GM18867 (cell line): ENCODE measurements at regions not wholly inside any gene's neighbourhood (a gene's known extent, or its start where the extent isn't known, plus 50 kb on each side); places are given as distances from the start of the nearest gene placed in this dataset.
"Not testable (repeated sequence)": the region's sequence is repeated elsewhere in the genome, so short reads cannot be mapped to it uniquely, and the experiment has no call there.

Source experiments
- ATAC-seq: cut with Tn5 transposase; IDR thresholded peaks from one replicate; pipeline ENCODE4 v1.9.1; 2021; ENCODE audit warnings: mild to moderate bottlenecking, moderate library complexity; ENCODE audit not compliant: unreplicated experiment

- ATAC-seq: no peak
These were observed 100.6 kb upstream of the SEMA3E start for GRCh38 chr7:83749495-83749894.

- ATAC-seq: no peak
These were observed 90.6 kb upstream of the SEMA3E start for GRCh38 chr7:83739527-83739926.

GRCh38 chr7:83738291-83738835, 89.4 kb upstream of the SEMA3E start:
- ATAC-seq: no peak

- no peak for ATAC-seq
These were observed 83.4 kb upstream of the SEMA3E start for GRCh38 chr7:83732305-83732704.

- ATAC-seq: no peak
These were observed 82.2 kb upstream of the SEMA3E start for GRCh38 chr7:83731154-83731553.

- not testable (repeated sequence) for ATAC-seq
These were observed 68.0 kb upstream of the SEMA3E start for GRCh38 chr7:83716923-83717322.

GRCh38 chr7:83708531-83708930, 59.6 kb upstream of the SEMA3E start:
- ATAC-seq: no peak

GRCh38 chr7:83704564-83704963, 55.6 kb upstream of the SEMA3E start:
- ATAC-seq: no peak

GRCh38 chr7:83702446-83702845, 53.5 kb upstream of the SEMA3E start:
- ATAC-seq: no peak

- no peak for ATAC-seq
These were observed 52.8 kb upstream of the SEMA3E start for GRCh38 chr7:83701736-83702135.
